Osteoblast (primary cell): ENCODE measurements at regions not wholly inside any gene's neighbourhood (a gene's known extent, or its start where the extent isn't known, plus 50 kb on each side); places are given as distances from the start of the nearest gene placed in this dataset.
"Not testable (repeated sequence)": the region's sequence is repeated elsewhere in the genome, so short reads cannot be mapped to it uniquely, and the experiment has no call there.

Experiments used
- DNase-seq: peaks from one replicate; pipeline ENCODE4 v3.0.0; 2011; ENCODE audit warnings: low spot score, mixed read lengths; ENCODE audit not compliant: insufficient read length; ENCODE audit errors: missing footprints
- H2AFZ ChIP-seq: 2 replicates; pipeline ENCODE4 v1.6.0; 2011; ENCODE audit warnings: mild to moderate bottlenecking, low read length
- H3K27ac ChIP-seq: 2 replicates; pipeline ENCODE4 v1.5.1; 2011; ENCODE audit warnings: mild to moderate bottlenecking, low read depth, low read length, moderate library complexity
- H3K27me3 ChIP-seq: 2 replicates; pipeline ENCODE4 v1.6.0; 2012; ENCODE audit warnings: mild to moderate bottlenecking, control low read depth, inconsistent platforms, low read length, moderate library complexity; ENCODE audit not compliant: insufficient read depth
- H3K36me3 ChIP-seq: 2 replicates; pipeline ENCODE4 v1.5.1; 2011; ENCODE audit warnings: mild to moderate bottlenecking, low read length, control low read depth, moderate library complexity; ENCODE audit not compliant: insufficient read depth
- H3K4me1 ChIP-seq: 2 replicates; pipeline ENCODE4 v1.5.1; 2011; ENCODE audit warnings: mild to moderate bottlenecking, low read length, control low read depth, moderate library complexity; ENCODE audit not compliant: insufficient read depth
- H3K4me2 ChIP-seq: 2 replicates; pipeline ENCODE4 v1.6.0; 2011; ENCODE audit warnings: mild to moderate bottlenecking, low read length; ENCODE audit not compliant: insufficient read depth
- H3K4me3 ChIP-seq: fragments of 200-600 bp; sonication (generic); 3 replicates; pipeline ENCODE4 v1.5.1; 2012; ENCODE audit warnings: mild to moderate bottlenecking, low read length, inconsistent platforms; ENCODE audit not compliant: insufficient read depth
- H3K79me2 ChIP-seq: 2 replicates; pipeline ENCODE4 v1.6.0; 2012; ENCODE audit warnings: mild to moderate bottlenecking, low read length, control low read depth, inconsistent platforms; ENCODE audit not compliant: insufficient read depth
- H3K9me3 ChIP-seq: 2 replicates; pipeline ENCODE4 v1.5.1; 2011; ENCODE audit warnings: low read depth, low read length, control low read depth
- H4K20me1 ChIP-seq: 2 replicates; pipeline ENCODE4 v1.6.0; 2012; ENCODE audit warnings: mild to moderate bottlenecking, low read length, control low read depth; ENCODE audit not compliant: insufficient read depth
- CTCF ChIP-seq: IDR thresholded peaks from 2 replicates; pipeline ENCODE4 v1.5.1; 2011; ENCODE audit warnings: mild to moderate bottlenecking, low read depth, low read length, moderate library complexity; ENCODE audit errors: extremely low read depth

DNA sequence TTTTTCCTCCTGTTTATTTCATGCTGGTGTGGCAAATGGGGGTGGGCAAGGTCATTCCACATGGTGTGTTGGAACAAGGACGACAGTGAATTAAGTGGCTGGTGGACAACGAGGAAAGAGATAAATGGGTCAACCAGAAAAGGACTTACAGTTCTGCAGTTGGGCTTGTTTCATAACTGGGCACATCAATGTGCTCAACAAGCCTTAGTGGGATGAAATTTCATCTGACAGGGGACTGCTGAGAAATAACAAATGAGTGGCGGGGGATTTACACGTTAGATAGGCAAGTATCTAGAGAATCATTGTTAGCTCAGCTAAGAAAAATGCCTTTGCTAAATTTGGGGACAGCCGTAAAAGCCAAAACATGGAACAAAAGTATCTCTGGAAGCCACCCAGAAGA is 163.6 kb downstream of the NRN1 start:
- H2AFZ ChIP-seq = no peak overlapping the region
- H3K4me3 ChIP-seq = no peak overlapping the region
- H3K4me2 ChIP-seq = no peak overlapping the region
- no peaks in the 10 kb centered on the region for H3K4me1 ChIP-seq
- DNase-seq = no peak
- no peaks in the 10 kb centered on the region for H3K36me3 ChIP-seq
- no peaks in the 10 kb centered on the region for H3K79me2 ChIP-seq
- TF ChIP-seq CTCF = no peak
- no peak overlapping the region for H3K27ac ChIP-seq
- no peaks in the 10 kb centered on the region for H3K9me3 ChIP-seq
- H4K20me1 ChIP-seq = no peaks in the 10 kb centered on the region
- H3K27me3 ChIP-seq = peaks cover 3% of the 10 kb centered on the region

GRCh38 chr6:5840734-5841390 is 165.9 kb downstream of the NRN1 start:
- Histone ChIP-seq H4K20me1 (no peaks in the 10 kb centered on the region), H2AFZ (no peak overlapping the region), H3K4me3 (no peak overlapping the region), H3K27me3 (no peaks in the 10 kb centered on the region), H3K9me3 (no peaks in the 10 kb centered on the region), H3K4me2 (no peak overlapping the region), H3K4me1 (no peaks in the 10 kb centered on the region), H3K79me2 (no peaks in the 10 kb centered on the region), H3K27ac (no peak overlapping the region), H3K36me3 (no peaks in the 10 kb centered on the region)
- no peak for DNase-seq
- TF ChIP-seq CTCF = no peak

GRCh38 chr6:5838656-5839396 is 167.9 kb downstream of the NRN1 start:
- Histone ChIP-seq H3K27ac (no peak overlapping the region), H3K9me3 (no peaks in the 10 kb centered on the region), H3K4me3 (no peak overlapping the region), H2AFZ (no peak overlapping the region), H3K4me1 (no peaks in the 10 kb centered on the region), H3K27me3 (no peaks in the 10 kb centered on the region), H3K4me2 (no peak overlapping the region), H4K20me1 (no peaks in the 10 kb centered on the region), H3K36me3 (no peaks in the 10 kb centered on the region), H3K79me2 (no peaks in the 10 kb centered on the region)
- TF ChIP-seq CTCF = no peak
- no peak for DNase-seq

DNA sequence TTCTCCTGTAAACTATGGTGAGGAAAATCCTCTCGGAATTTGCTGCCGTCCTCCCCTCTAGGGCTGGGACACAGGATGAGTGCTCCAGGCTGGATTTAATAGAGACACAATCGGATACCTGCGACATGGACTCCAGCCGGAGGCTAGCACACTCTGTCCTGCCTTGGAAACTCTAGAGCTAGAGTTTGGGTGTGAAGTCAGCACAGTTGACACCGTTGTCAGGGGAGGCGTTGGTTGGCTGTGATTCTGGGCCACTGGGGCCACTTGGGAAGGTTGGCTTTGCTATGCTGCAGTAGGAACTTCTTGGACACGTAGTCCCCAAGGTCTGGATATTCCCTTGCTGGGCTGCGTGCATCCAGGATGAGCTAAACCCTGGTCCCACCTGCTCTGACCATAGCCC is 169.4 kb downstream of the NRN1 start:
- no peak for TF ChIP-seq CTCF
- no peaks in the 10 kb centered on the region for H4K20me1 ChIP-seq
- H3K27ac ChIP-seq = no peak overlapping the region
- no peaks in the 10 kb centered on the region for H3K27me3 ChIP-seq
- H3K9me3 ChIP-seq = no peaks in the 10 kb centered on the region
- H3K4me2 ChIP-seq = no peak overlapping the region
- no peaks in the 10 kb centered on the region for H3K4me1 ChIP-seq
- no peak overlapping the region for H3K4me3 ChIP-seq
- DNase-seq = no peak
- no peaks in the 10 kb centered on the region for H3K36me3 ChIP-seq
- no peak overlapping the region for H2AFZ ChIP-seq
- H3K79me2 ChIP-seq = no peaks in the 10 kb centered on the region

- not testable (repeated sequence) for H3K27ac ChIP-seq, H2AFZ ChIP-seq, H3K4me2 ChIP-seq, H3K4me1 ChIP-seq, DNase-seq, H3K9me3 ChIP-seq, H3K79me2 ChIP-seq, H3K27me3 ChIP-seq, H3K4me3 ChIP-seq, H3K36me3 ChIP-seq, H4K20me1 ChIP-seq
Measured at GRCh38 chr6:5836597-5836996, 170.1 kb downstream of the NRN1 start.
